GM18858 (cell line): ENCODE measurements at regions not wholly inside any gene's neighbourhood (a gene's known extent, or its start where the extent isn't known, plus 50 kb on each side); places are given as distances from the start of the nearest gene placed in this dataset.
"Not testable (repeated sequence)": the region's sequence is repeated elsewhere in the genome, so short reads cannot be mapped to it uniquely, and the experiment has no call there.

ENCODE experiments used
- ATAC-seq: cut with Tn5 transposase; IDR thresholded peaks from one replicate; pipeline ENCODE4 v1.9.1; 2021; ENCODE audit not compliant: unreplicated experiment

GRCh38 chr13:107685876-107686275, 529.5 kb downstream of the LIG4 start:
- no peak for ATAC-seq

DNA sequence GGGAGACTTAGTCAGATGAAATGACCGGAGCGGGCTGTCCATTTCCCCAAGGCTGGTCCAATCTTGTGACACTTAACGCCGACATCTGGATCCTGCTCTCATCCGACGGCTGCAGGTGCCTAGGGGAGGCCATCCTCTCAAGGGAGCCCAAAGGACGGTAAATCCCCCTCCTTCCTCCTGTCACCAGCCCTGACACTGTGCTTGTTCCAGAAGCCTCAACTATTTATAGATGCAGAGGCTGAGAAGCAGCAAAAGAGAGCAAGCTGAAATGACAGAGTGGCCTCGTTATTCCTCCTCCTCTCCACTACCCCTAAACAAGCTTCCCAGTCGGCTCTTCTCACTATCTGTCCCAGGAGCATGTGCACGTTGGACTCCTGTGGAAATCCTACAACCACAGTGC, 533.7 kb downstream of the LIG4 start:
- no peak for ATAC-seq

DNA sequence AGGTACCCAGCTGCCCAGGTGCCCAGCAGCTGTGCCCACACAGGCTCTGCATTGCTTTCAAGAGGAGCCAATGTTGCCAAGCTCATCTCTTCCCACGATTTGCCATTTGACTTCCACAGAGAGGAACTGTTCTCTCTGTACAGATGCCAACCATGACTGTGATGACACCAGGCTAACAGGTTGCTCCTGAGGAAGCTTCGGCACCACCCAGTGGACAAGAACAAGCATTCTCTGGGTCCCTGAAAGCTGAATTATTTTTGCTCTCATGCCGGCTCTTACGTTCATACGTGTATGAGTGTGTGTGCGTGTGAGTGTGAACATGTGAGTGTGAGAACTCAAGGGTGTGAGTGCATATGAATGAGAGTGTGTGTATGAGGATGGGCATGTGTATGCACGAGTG, 535.2 kb downstream of the LIG4 start:
- no peak for ATAC-seq

GRCh38 chr13:107678075-107678689, 537.2 kb downstream of the LIG4 start:
- ATAC-seq, result no peak

DNA sequence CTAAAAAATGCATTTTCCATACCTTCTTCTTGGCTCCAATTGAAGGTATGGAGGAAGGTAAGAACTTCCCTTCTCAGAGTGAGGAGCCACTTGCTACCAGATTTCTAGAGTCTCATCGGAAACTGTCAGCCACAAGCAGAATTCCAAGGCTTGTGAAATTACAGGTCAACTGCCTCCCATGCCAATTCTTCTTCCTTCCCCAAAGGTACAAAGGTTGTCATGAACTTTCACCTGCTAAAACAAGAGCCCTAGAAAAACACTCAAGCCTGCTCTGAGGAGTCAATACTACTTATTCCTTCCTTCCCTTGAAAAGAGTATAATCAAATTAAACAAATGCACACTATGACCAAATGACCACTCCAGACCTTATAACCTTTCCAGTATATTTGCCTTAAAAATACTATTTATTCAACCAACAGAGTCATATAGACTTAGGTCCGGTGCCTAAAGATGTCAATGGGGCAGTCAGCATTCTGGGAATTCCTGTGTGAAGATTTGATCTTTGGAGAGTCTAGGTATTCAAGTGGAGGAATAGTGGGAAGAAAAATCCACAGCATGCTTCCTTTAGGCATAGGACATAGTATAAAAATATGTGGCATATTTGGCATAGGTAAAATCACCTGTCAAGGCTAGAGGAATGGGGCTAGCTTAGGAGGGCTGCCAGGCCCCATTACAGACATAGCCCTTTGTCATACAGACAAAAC, 539.3 kb downstream of the LIG4 start:
- no peak for ATAC-seq

DNA sequence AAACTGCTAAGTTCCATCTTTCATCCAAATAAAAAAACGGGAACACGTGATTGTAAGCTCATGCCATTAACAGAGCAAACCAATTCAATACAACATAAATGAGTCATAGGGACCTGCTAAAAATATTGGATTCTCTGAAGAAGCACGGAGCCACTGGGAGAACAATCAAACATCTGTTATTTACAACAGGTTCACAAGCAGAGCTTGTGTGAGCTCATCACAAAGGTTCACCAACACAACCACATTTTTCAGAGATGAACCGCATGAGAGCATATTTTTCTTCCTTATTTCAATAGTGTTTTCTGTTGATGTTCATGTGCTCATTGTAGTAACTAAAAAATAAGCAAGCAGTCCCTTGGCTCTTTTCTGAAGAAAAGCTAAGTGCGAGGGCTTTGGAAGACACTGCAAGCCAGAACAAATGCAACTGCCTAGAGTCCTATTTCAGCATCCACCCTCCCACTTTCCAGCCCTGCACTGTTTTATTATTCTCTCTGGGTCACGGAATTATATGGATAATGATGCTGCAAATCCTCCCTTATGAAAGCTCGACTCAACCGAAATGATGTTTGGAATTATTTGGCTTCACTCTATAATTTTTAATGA, 545.8 kb downstream of the LIG4 start:
- no peak for ATAC-seq

DNA sequence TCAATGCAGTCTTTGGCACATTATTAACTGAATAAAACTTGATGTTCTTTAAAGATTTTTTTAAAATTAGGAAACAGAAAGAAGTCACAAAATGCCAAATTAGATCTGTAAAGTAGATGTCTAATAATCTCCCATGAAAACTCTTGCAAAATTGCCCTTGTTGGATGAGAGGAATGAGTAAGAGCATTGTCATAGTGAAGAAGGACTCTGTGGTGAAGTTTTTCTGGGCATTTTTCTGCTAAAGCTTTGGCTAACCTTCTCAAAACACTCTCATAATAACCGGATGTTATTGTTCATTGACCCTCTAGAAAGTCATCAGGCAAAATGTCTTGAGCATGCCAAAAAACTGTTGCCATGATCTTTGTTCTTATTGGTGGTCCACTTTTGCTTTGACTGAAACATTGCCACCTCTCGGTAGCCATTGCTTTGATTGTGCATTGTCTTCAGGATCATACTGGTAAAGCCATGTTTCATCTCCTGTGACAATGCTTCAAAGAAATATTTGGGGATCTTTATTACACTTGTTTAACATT, 549.3 kb downstream of the LIG4 start:
- ATAC-seq, result no peak

DNA sequence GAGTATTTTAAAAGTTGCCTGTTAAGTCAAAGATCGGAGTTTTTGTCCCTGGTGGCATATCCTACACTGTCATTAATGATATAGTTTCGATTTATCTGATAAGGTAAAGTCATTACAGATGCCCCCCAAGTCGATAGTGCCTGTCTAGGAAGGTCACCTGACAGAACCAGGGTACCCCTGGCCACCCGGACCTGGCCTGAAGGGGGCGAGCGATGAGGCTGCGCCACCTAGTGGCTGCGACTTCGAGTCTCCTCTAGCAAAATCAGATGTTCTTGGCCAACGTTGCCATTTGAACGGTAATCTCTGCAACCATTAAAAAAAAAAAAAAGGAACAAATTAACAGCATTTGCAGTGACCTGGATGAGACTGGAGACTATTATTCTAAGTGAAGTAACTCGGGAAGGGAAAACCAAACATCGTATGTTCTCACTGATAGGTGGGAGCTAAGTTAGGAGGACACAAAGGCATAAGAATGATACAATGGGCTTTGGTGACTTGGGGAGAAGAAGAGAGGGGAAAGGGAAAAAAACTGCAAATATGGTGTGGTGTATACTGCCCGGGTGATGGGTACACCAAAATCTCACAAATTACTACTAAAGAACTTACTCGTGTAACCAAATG, 565.1 kb downstream of the LIG4 start:
- ATAC-seq, result peak; percentile 85

GRCh38 chr13:107649079-107649478, 566.3 kb downstream of the LIG4 start:
- ATAC-seq, result no peak

DNA sequence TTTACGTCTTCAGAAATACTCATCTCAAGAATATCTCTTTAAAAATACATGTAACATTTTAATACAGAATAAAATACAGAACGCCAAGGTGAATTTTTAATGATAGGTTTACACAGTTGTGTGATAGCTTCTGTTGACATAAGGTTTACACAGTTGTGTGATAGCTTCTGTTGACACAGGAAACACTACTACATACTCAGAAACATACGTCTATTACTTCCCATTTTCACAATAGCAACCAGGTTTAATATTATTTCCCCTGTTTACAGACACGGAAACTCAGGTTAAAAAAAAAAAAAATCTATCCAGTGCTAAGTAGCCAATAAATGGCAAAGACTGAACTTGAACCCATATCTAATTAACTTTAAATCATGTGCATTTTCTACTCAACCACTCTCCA, 571.2 kb downstream of the LIG4 start:
- no peak for ATAC-seq

DNA sequence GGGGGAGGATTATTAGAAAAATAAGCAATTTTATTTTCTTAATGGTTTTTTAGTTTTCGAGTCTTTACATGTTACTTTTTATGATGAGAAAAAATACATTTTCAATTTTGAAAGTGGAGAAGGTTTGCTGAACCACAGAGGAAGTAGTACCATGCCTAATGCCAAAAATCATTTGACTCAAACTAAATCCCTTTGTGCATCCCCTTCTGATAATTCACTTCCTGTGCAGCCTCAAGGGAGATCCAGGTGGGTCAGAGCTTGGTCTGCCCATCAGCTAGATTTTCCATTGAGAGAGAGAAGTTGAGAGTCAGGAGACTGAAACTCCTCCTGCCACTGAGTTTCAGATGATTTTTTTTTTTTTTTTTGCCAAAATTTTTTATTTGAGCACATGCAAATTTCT, 571.7 kb downstream of the LIG4 start:
- no peak for ATAC-seq

- ATAC-seq, result no peak
These were observed 572.5 kb downstream of the LIG4 start for GRCh38 chr13:107642831-107643230.

GRCh38 chr13:107641574-107641973, 573.8 kb downstream of the LIG4 start:
- no peak for ATAC-seq

DNA sequence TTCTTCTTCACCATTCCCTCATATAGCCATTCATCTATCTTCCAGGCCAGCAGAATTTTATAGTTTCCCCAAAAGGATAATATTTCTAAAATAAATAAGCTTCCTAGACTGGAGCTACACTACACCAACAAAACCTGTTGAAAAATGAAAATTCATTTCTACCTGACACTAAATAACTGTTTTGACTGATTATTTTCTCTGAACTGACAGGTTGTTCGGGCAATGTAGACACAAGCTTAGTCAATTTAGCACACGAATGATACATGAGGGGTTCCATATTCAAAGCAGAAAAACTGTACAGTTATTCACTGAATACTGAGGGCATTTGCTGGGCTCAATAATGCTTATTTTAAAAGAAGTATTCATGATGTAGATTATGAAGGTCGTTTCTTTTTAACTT, 589.7 kb downstream of the LIG4 start:
- no peak for ATAC-seq

GRCh38 chr13:107617527-107617926, 597.8 kb downstream of the LIG4 start:
- no peak for ATAC-seq

- ATAC-seq, result no peak
These were observed 603.0 kb downstream of the LIG4 start for GRCh38 chr13:107612376-107612775.

DNA sequence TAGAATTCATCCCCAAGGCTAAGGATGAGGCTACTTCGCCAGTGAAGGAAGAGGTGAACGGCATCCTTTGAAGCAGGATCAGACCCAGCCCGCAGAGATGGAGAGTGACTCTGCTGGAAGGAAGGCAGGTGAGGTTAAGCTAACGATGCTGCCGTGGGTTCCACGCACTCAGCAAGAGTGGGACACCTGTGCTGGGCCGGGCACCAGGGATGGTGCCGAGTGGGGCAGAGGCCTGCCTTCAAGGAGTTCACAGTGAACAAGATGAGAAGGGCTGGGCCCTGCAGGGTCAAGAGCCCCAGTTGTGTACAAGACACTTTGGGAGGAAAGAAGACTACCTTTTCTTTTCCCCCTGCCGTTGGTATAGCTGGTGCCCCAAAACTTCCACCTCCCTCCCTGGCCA, 606.6 kb downstream of the LIG4 start:
- no peak for ATAC-seq

DNA sequence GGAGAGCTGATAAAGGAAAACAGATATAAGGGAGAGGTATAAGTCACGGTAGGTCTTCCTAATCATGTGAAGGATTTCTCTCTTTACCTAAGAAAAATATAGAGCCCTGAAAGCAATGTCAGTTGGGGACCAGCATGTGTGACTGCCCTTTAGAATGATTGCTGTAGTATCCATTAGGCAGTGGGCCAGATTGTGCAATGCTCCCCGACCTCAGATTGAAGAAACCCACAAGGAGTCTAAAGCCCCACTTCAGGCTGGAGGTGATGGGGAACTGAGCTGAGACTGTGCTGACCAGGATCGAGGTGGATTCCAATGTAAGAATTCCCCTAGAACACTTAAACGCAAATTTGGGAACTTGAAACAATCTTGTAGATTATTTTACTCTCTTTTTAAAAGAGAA, 614.4 kb downstream of the LIG4 start:
- ATAC-seq, result no peak

DNA sequence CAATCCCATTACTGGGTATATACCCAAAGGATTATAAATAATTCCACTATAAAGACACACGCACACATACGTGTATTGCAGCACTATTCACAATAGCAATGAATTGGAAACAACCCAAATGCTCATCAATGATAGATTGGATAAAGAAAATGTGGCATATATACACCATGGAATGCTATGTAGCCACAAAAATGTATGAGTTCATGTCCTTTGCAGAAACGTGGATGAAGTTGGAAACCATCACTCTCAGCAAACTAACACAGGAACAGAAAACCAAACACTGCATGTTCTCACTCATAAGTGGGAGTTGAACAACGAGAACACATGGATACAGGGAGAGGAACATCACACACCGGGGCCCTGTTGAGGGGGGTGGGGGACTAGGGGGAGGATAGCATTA, 619.0 kb downstream of the LIG4 start:
- not testable (repeated sequence) for ATAC-seq

GRCh38 chr13:107590556-107590955, 624.8 kb downstream of the LIG4 start:
- ATAC-seq, result no peak

GRCh38 chr13:107587681-107588080, 627.7 kb downstream of the LIG4 start:
- ATAC-seq, result no peak

DNA sequence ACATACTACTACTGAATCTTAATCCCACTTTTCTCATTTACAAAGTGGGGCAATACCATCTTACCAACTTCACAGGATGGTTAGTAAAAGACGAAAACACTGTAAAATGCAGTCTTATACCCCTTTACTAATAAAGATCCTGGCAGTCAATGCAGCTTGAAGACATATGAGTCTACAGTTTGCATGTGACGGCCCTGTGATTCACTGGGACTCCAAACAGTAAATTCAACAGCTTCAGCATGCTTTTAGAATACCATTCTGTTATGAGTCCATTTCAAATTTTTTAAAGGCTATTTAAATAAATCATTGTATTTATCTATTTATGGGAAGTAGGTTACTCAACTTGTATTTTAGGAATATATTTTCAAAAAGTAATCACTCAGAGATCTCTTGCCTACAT, 629.1 kb downstream of the LIG4 start:
- ATAC-seq, result no peak
